Peyer's patch (tissue), 4 donors: ENCODE measurements at regions not wholly inside any gene's neighbourhood (a gene's known extent, or its start where the extent isn't known, plus 50 kb on each side); places are given as distances from the start of the nearest gene placed in this dataset.

Experiments used
- DNase-seq, 3 donors: peaks; one replicate each; pipeline ENCODE4 v3.0.0-alpha.2; 2017 to 2019
- H3K27ac ChIP-seq, 4 donors: fragments of 200-600 bp; sonication (generic); one replicate each; pipeline ENCODE4 v1.5.1; 2016 to 2019
- H3K27me3 ChIP-seq, 2 donors: fragments of 200-600 bp; sonication (generic); one replicate each; pipeline ENCODE4 v1.5.1; 2019
- H3K36me3 ChIP-seq, 3 donors: fragments of 200-600 bp; sonication (generic); one replicate each; pipeline ENCODE4 v1.5.1; 2016 to 2019
- H3K4me1 ChIP-seq, 4 donors: fragments of 200-600 bp; sonication (generic); one replicate each; pipeline ENCODE4 v1.5.1; 2016 to 2019
- H3K4me3 ChIP-seq, 4 donors: fragments of 200-600 bp; sonication (generic); 1 replicate in 3 of 4; 2 replicates in 1 of 4; pipeline ENCODE4 v1.5.1; 2016 to 2019; ENCODE audit warnings: mild to moderate bottlenecking in 1 of 4
- H3K9me3 ChIP-seq, 4 donors: fragments of 200-600 bp; sonication (generic); one replicate each; pipeline ENCODE4 v1.5.1; 2016 to 2019; ENCODE audit warnings: mild to moderate bottlenecking in 1 of 4
- CTCF ChIP-seq, 6 experiments: fragments of 450-650 bp in 4 of 6; fragments of 200-600 bp in 2 of 6; sonication (generic) in 1 of 6; IDR thresholded peaks; one replicate each; pipeline ENCODE4 v1.5.1; 2017 to 2019; ENCODE audit warnings: antibody characterized with exemption in 6 of 6, mild to moderate bottlenecking in 3 of 6, moderate library complexity in 1 of 6
- POLR2A ChIP-seq, 2 donors: fragments of 450-650 bp; IDR thresholded peaks; one replicate each; pipeline ENCODE4 v1.5.1; 2017; ENCODE audit warnings: antibody characterized with exemption in 2 of 2, mild to moderate bottlenecking in 2 of 2, moderate library complexity in 2 of 2

- no peaks in the 10 kb centered on the region for H3K36me3 ChIP-seq
- H3K4me3 ChIP-seq: no peak overlapping the region
- TF ChIP-seq POLR2A (IDR thresholded peaks at IDR 0.05): no peak
- no peak for TF ChIP-seq CTCF (IDR thresholded peaks at IDR 0.05)
- no peaks in the 10 kb centered on the region for H3K27me3 ChIP-seq
- DNase-seq: no peak
- H3K4me1 ChIP-seq: no peaks in the 10 kb centered on the region
- no peaks in the 10 kb centered on the region for H3K9me3 ChIP-seq
- H3K27ac ChIP-seq: no peak overlapping the region
Observed at GRCh38 chr3:64457811-64458210, 230.0 kb downstream of the ADAMTS9 start.

- Histone ChIP-seq H3K27ac (no peak overlapping the region), H3K4me3 (no peak overlapping the region), H3K9me3 (no peaks in the 10 kb centered on the region), H3K4me1 (no peaks in the 10 kb centered on the region), H3K36me3 (no peaks in the 10 kb centered on the region), H3K27me3 (no peaks in the 10 kb centered on the region)
- TF ChIP-seq CTCF (IDR thresholded peaks at IDR 0.05) (no peak), POLR2A (IDR thresholded peaks at IDR 0.05) (no peak)
- no peak for DNase-seq
Observed at GRCh38 chr3:64456674-64457073, 231.1 kb downstream of the ADAMTS9 start.

- H3K9me3 ChIP-seq: no peaks in the 10 kb centered on the region
- H3K27ac ChIP-seq: no peak overlapping the region
- no peak for DNase-seq
- H3K4me1 ChIP-seq: no peaks in the 10 kb centered on the region
- no peaks in the 10 kb centered on the region for H3K36me3 ChIP-seq
- no peak for TF ChIP-seq CTCF (IDR thresholded peaks at IDR 0.05)
- TF ChIP-seq POLR2A (IDR thresholded peaks at IDR 0.05): no peak
- H3K4me3 ChIP-seq: no peak overlapping the region
- no peaks in the 10 kb centered on the region for H3K27me3 ChIP-seq
Observed at GRCh38 chr3:64455351-64455750, 230.1 kb upstream of the PRICKLE2 start.

GRCh38 chr3:64454768-64455167 is 229.5 kb upstream of the PRICKLE2 start:
- H3K27ac ChIP-seq: no peak overlapping the region

GRCh38 chr3:64454179-64454578 is 228.9 kb upstream of the PRICKLE2 start:
- H3K27ac ChIP-seq: no peak overlapping the region
- no peaks in the 10 kb centered on the region for H3K27me3 ChIP-seq
- no peak overlapping the region for H3K4me3 ChIP-seq
- no peaks in the 10 kb centered on the region for H3K4me1 ChIP-seq
- DNase-seq: no peak
- TF ChIP-seq CTCF (IDR thresholded peaks at IDR 0.05) (no peak), POLR2A (IDR thresholded peaks at IDR 0.05) (no peak)
- no peaks in the 10 kb centered on the region for H3K36me3 ChIP-seq
- H3K9me3 ChIP-seq: no peaks in the 10 kb centered on the region

More at GRCh38 chr3:64454768-64455167, 229.5 kb upstream of the PRICKLE2 start:
- Histone ChIP-seq H3K36me3 (no peaks in the 10 kb centered on the region), H3K27me3 (no peaks in the 10 kb centered on the region), H3K4me1 (no peaks in the 10 kb centered on the region), H3K4me3 (no peak overlapping the region), H3K9me3 (no peaks in the 10 kb centered on the region)
- no peak for DNase-seq
- TF ChIP-seq POLR2A (IDR thresholded peaks at IDR 0.05) (no peak), CTCF (IDR thresholded peaks at IDR 0.05) (no peak)
